ENCODE measurements at regions not wholly inside any gene's neighbourhood (a gene's known extent, or its start where the extent isn't known, plus 50 kb on each side); places are given as distances from the start of the nearest gene placed in this dataset.

- no peak for TF ChIP-seq EP300 (IDR thresholded peaks at IDR 0.05)
- no peak for TF ChIP-seq POLR2AphosphoS5 (IDR thresholded peaks at IDR 0.05)
- TF ChIP-seq, protein P1, sequence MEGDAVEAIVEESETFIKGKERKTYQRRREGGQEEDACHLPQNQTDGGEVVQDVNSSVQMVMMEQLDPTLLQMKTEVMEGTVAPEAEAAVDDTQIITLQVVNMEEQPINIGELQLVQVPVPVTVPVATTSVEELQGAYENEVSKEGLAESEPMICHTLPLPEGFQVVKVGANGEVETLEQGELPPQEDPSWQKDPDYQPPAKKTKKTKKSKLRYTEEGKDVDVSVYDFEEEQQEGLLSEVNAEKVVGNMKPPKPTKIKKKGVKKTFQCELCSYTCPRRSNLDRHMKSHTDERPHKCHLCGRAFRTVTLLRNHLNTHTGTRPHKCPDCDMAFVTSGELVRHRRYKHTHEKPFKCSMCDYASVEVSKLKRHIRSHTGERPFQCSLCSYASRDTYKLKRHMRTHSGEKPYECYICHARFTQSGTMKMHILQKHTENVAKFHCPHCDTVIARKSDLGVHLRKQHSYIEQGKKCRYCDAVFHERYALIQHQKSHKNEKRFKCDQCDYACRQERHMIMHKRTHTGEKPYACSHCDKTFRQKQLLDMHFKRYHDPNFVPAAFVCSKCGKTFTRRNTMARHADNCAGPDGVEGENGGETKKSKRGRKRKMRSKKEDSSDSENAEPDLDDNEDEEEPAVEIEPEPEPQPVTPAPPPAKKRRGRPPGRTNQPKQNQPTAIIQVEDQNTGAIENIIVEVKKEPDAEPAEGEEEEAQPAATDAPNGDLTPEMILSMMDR (IDR thresholded peaks at IDR 0.05): no peak
- TF ChIP-seq POLR2A (IDR thresholded peaks at IDR 0.05): no peak
Measured at GRCh38 chr16:79798416-79799053, 198.0 kb upstream of the MAF start.
